Spleen (tissue), 11 donors: ENCODE measurements at regions not wholly inside any gene's neighbourhood (a gene's known extent, or its start where the extent isn't known, plus 50 kb on each side); places are given as distances from the start of the nearest gene placed in this dataset.

Source experiments
- DNase-seq: peaks from one replicate; pipeline ENCODE4 v3.0.0-alpha.2; 2020
- H3K27ac ChIP-seq, 8 donors: fragments of 200-600 bp; sonication (generic) in 7 of 8; 1 replicate in 4 of 8; 2 replicates in 4 of 8; pipeline versions ENCODE4 v1.5.0 to v1.8.0; 2016 to 2021; ENCODE audit warnings: inconsistent platforms in 4 of 8, mild to moderate bottlenecking in 4 of 8, moderate library complexity in 1 of 8
- H3K27me3 ChIP-seq, 7 donors: fragments of 200-600 bp; sonication (generic) in 6 of 7; replicated peaks in 1 of 7; 1 replicate in 4 of 7; 2 replicates in 3 of 7; pipeline versions ENCODE4 v1.5.0 to v1.8.0; 2016 to 2021; ENCODE audit warnings: inconsistent platforms in 3 of 7, mild to moderate bottlenecking in 1 of 7
- H3K36me3 ChIP-seq, 6 donors: fragments of 200-600 bp; sonication (generic) in 5 of 6; 1 replicate in 4 of 6; 2 replicates in 2 of 6; pipeline versions ENCODE4 v1.5.0 to v1.8.0; 2016 to 2021; ENCODE audit warnings: inconsistent platforms in 2 of 6
- H3K4me1 ChIP-seq, 6 donors: fragments of 200-600 bp; sonication (generic) in 5 of 6; 1 replicate in 3 of 6; 2 replicates in 3 of 6; pipeline versions ENCODE4 v1.5.0 to v1.8.0; 2016 to 2021; ENCODE audit warnings: inconsistent platforms in 3 of 6
- H3K4me3 ChIP-seq, 8 donors: fragments of 200-600 bp; sonication (generic) in 7 of 8; 1 replicate in 4 of 8; 2 replicates in 4 of 8; pipeline versions ENCODE4 v1.5.0 to v1.8.0; 2016 to 2021; ENCODE audit warnings: inconsistent platforms in 4 of 8, mild to moderate bottlenecking in 4 of 8, moderate library complexity in 2 of 8
- H3K9me3 ChIP-seq, 8 donors: fragments of 200-600 bp; sonication (generic) in 7 of 8; 1 replicate in 4 of 8; 2 replicates in 4 of 8; pipeline versions ENCODE4 v1.5.0 to v1.8.0; 2016 to 2021; ENCODE audit warnings: inconsistent platforms in 4 of 8
- POLR2A ChIP-seq, 3 donors: fragments of 450-650 bp; IDR thresholded peaks; one replicate each; pipeline ENCODE4 v1.5.1; 2017; ENCODE audit warnings: antibody characterized with exemption in 3 of 3, mild to moderate bottlenecking in 1 of 3
- POLR2AphosphoS5 ChIP-seq, 3 donors: sonication (generic); formaldehyde crosslinking; IDR thresholded peaks; one replicate each; pipeline ENCODE4 v1.5.1; 2017; ENCODE audit warnings: antibody characterized with exemption in 3 of 3
- WGBS, 5 donors: extraction: QIAGEN DNeasy Blood & Tissue Kit in 3 of 5; methylation state at CpG; one replicate each; pipeline versions ENCODE4 v1.1.5 to v1.1.7; 2013 to 2018; 5-methylcytosine and 5-hydroxymethylcytosine counted together
- intact Hi-C: fragments of 100-400 bp; cut with DNase I; formaldehyde crosslinking; loops from one replicate; pipeline ENCODE4 v1.15.0; 2023; ENCODE audit warnings: low total_unique reads
- TF ChIP-seq, protein P1 (sequence below), 11 experiments: fragments of 200-600 bp in 7 of 11; fragments of 450-650 bp in 4 of 11; sonication (generic) in 4 of 11; IDR thresholded peaks in 8 of 11; conservative IDR thresholded peaks in 3 of 11; 1 replicate in 7 of 11; 2 replicates in 4 of 11; pipeline versions ENCODE4 v1.4.0 to v1.8.0; 2016 to 2021; ENCODE audit warnings: antibody characterized with exemption in 11 of 11, inconsistent platforms in 4 of 11, mild to moderate bottlenecking in 1 of 11
- donor health status: healthy with polysubstance abuse.
- donor health status: DM: no; HTN: no; CAD: no; lungs with moderate emphysema.
- donor health status: DM: no; HTN: no; CAD: no.
- donor health status: Bipolar disorder and iron deficiency.
- donor health status: healthy.
- donor health status: DM: no; HTN: no; CAD: no.
- donor health status: DM: yes; HTN: yes; CAD: no.

GRCh38 chr12:111186347-111186746 is 182.5 kb downstream of the PHETA1 start:
- DNase-seq: no peak
- Histone ChIP-seq H3K36me3 (no peaks in the 10 kb centered on the region), H3K4me3 (no peak overlapping the region), H3K27ac (no peak overlapping the region), H3K27me3 (peaks cover 0 to 23% (median 0%) of the 10 kb centered on the region in 7 donors), H3K9me3 (peaks cover 0 to 2% (median 0%) of the 10 kb centered on the region in 8 donors), H3K4me1 (peaks cover 0 to 3% (median 1%) of the 10 kb centered on the region in 6 donors)
- intact Hi-C loops: no loop called here
- 73 to 83% (median 80%) methylated on average over 17 of the region's 17 CpGs for WGBS, 5 donors
- TF ChIP-seq, protein P1, sequence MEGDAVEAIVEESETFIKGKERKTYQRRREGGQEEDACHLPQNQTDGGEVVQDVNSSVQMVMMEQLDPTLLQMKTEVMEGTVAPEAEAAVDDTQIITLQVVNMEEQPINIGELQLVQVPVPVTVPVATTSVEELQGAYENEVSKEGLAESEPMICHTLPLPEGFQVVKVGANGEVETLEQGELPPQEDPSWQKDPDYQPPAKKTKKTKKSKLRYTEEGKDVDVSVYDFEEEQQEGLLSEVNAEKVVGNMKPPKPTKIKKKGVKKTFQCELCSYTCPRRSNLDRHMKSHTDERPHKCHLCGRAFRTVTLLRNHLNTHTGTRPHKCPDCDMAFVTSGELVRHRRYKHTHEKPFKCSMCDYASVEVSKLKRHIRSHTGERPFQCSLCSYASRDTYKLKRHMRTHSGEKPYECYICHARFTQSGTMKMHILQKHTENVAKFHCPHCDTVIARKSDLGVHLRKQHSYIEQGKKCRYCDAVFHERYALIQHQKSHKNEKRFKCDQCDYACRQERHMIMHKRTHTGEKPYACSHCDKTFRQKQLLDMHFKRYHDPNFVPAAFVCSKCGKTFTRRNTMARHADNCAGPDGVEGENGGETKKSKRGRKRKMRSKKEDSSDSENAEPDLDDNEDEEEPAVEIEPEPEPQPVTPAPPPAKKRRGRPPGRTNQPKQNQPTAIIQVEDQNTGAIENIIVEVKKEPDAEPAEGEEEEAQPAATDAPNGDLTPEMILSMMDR (IDR thresholded peaks at IDR 0.05 in 8 of 11, conservative IDR thresholded peaks at IDR 0.05 in 3 of 11): no peak
- TF ChIP-seq POLR2A (IDR thresholded peaks at IDR 0.05) (no peak), POLR2AphosphoS5 (IDR thresholded peaks at IDR 0.05) (no peak)

GRCh38 chr12:111185889-111186227 is 183.0 kb downstream of the PHETA1 start:
- Histone ChIP-seq H3K27me3 (peaks cover 0 to 23% (median 0%) of the 10 kb centered on the region in 7 donors), H3K36me3 (no peaks in the 10 kb centered on the region), H3K4me1 (peaks cover 0 to 8% (median 6%) of the 10 kb centered on the region in 6 donors), H3K4me3 (no peak overlapping the region), H3K27ac (no peak overlapping the region), H3K9me3 (peaks cover 0 to 2% (median 0%) of the 10 kb centered on the region in 8 donors)
- TF ChIP-seq POLR2A (IDR thresholded peaks at IDR 0.05) (no peak), POLR2AphosphoS5 (IDR thresholded peaks at IDR 0.05) (no peak)
- TF ChIP-seq, protein P1 (IDR thresholded peaks at IDR 0.05 in 8 of 11, conservative IDR thresholded peaks at IDR 0.05 in 3 of 11): no peak
- 83 to 92% (median 86%) methylated on average over 6 of the region's 6 CpGs for WGBS, 5 donors
- intact Hi-C loops: no loop called here
- DNase-seq: no peak

DNA sequence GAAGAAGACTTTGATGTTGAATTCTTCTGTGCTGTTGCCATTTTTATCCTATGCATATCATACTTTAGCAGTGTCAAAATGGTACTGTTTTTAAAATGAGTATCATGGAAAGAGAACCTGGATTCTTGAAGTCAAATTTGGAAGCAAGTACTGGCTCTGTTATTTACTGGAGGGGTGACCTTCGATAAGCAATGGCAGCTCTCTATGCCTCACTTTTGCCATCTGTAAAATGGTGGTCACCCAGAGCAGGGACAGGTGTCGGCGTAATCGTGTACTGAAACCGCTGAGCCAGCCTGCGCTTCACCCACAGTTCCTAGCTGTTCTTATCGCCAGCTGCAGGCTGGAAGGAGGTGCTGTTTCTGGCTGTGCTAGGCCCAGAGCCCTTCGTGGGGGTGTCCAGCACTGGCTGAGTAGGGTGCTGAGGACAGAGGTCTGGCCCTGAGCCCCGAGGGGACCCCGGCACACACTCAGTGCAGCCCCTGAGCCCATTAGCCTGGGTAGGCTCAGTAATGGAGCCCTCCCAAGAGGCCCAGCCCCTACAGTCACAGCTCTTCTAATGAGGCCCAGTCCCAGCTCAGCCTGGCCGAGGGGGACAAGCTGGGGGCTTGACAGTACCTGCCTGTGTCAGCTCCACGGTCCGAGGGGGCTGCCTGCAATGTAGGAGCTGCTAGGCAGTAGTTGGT is 183.5 kb downstream of the PHETA1 start:
- TF ChIP-seq, protein P1 (IDR thresholded peaks at IDR 0.05 in 8 of 11, conservative IDR thresholded peaks at IDR 0.05 in 3 of 11): no peak
- TF ChIP-seq POLR2A (IDR thresholded peaks at IDR 0.05) (no peak), POLR2AphosphoS5 (IDR thresholded peaks at IDR 0.05) (no peak)
- 81 to 84% (median 83%) methylated on average over 5 to 13 of the region's 13 CpGs for WGBS, 5 donors
- Histone ChIP-seq H3K4me1 (peaks cover 0 to 13% (median 9%) of the 10 kb centered on the region in 6 donors), H3K27ac (no peak overlapping the region), H3K4me3 (no peak overlapping the region), H3K36me3 (no peaks in the 10 kb centered on the region), H3K9me3 (peaks cover 0 to 2% (median 0%) of the 10 kb centered on the region in 8 donors), H3K27me3 (peaks cover 0 to 24% (median 0%) of the 10 kb centered on the region in 7 donors)
- DNase-seq: no peak
- intact Hi-C loops: no loop called here

DNA sequence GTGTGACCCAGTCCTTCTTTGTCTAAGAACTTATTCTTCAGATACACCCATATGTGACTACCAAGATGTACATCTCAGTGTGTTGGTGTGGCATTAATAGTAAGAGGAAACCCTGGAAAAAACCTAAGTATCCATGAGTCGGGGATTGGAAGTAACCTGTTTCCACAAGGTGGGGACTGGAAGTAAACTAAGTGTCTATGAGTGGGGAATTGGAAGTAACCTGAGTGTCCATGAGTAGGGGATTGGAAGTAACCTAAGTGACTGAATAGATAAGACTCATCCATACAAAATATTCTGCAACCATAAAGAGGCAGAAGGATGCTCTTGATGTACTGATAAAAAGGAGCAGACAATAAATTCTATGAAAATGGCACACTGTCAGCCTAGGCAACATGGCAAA is 184.7 kb downstream of the PHETA1 start:
- no peak for DNase-seq
- Histone ChIP-seq H3K27ac (no peak overlapping the region), H3K4me1 (peaks cover 0 to 21% (median 9%) of the 10 kb centered on the region in 6 donors), H3K4me3 (no peak overlapping the region), H3K36me3 (no peaks in the 10 kb centered on the region), H3K9me3 (no peaks in the 10 kb centered on the region), H3K27me3 (peaks cover 0 to 35% (median 0%) of the 10 kb centered on the region in 7 donors)
- intact Hi-C loops: no loop called here
- 84 to 100% (median 91%) methylated on average over 1 of the region's 1 CpG for WGBS, 5 donors
- TF ChIP-seq, protein P1 (IDR thresholded peaks at IDR 0.05 in 8 of 11, conservative IDR thresholded peaks at IDR 0.05 in 3 of 11): no peak
- TF ChIP-seq POLR2AphosphoS5 (IDR thresholded peaks at IDR 0.05) (no peak), POLR2A (IDR thresholded peaks at IDR 0.05) (no peak)
